Ishikawa (cell line): ENCODE measurements at regions not wholly inside any gene's neighbourhood (a gene's known extent, or its start where the extent isn't known, plus 50 kb on each side); places are given as distances from the start of the nearest gene placed in this dataset.

Source experiments
- CEBPB ChIP-seq: IDR thresholded peaks from 2 replicates; pipeline ENCODE4 v1.6.1; 2012
- EP300 ChIP-seq: IDR thresholded peaks from 2 replicates; pipeline ENCODE4 v1.6.1; 2012; ENCODE audit warnings: borderline replicate concordance
- FOXM1 ChIP-seq: IDR thresholded peaks from 2 replicates; pipeline ENCODE4 v1.6.1; 2012; ENCODE audit warnings: low read depth, borderline replicate concordance
- NFIC ChIP-seq: IDR thresholded peaks from 2 replicates; pipeline ENCODE4 v1.6.1; 2012
- RAD21 ChIP-seq: IDR thresholded peaks from 2 replicates; pipeline ENCODE4 v1.6.1; 2012; ENCODE audit warnings: low read depth
- REST ChIP-seq: IDR thresholded peaks from 2 replicates; pipeline ENCODE4 v1.6.1; 2012; ENCODE audit warnings: low read depth, mild to moderate bottlenecking
- TAF1 ChIP-seq: IDR thresholded peaks from 2 replicates; pipeline ENCODE4 v1.6.1; 2012; ENCODE audit warnings: low read depth, mild to moderate bottlenecking
- TEAD4 ChIP-seq: IDR thresholded peaks from 2 replicates; pipeline ENCODE4 v1.6.1; 2012
- YY1 ChIP-seq: IDR thresholded peaks from 2 replicates; pipeline ENCODE4 v1.6.1; 2012; ENCODE audit warnings: low read depth
- TF ChIP-seq, protein P1 (sequence below): IDR thresholded peaks from 2 replicates; pipeline ENCODE4 v1.6.1; 2012
- TF ChIP-seq, protein P2 (sequence below): IDR thresholded peaks from 2 replicates; pipeline ENCODE4 v1.6.1; 2012

DNA sequence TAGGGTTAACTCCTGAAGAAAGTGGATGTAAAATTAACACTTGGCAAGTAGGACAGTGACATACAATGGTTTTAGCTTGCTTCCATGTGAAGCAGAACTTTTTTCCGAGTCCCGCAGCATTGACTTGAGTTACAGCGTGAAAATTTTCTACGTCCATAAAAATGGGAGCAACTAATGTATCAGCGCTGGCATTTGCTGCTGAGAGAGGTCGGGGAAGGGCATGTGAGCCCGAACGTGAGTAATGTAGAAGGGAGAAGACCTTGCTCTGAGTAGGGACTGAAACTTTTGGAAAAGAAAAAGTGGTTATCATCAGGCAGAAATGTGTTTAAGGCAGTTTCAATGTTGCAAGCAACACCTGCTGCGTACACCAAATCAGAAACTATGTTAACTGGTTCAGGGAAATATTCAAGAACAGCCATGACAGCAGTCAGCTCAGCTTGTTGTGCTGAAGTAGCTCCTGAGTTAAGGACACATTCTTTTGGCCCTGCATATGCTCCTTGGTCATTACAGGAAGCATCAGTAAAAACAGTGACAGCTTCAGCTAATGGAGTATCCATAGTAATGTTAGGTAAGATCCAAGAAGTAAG is 70.9 kb upstream of the ARL4D start:
- no peak for TF ChIP-seq EP300
- TF ChIP-seq RAD21, result no peak
- TF ChIP-seq, protein P1, sequence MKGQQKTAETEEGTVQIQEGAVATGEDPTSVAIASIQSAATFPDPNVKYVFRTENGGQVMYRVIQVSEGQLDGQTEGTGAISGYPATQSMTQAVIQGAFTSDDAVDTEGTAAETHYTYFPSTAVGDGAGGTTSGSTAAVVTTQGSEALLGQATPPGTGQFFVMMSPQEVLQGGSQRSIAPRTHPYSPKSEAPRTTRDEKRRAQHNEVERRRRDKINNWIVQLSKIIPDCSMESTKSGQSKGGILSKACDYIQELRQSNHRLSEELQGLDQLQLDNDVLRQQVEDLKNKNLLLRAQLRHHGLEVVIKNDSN, result no peak
- TF ChIP-seq, protein P2, sequence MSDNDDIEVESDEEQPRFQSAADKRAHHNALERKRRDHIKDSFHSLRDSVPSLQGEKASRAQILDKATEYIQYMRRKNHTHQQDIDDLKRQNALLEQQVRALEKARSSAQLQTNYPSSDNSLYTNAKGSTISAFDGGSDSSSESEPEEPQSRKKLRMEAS, result no peak
- no peak for TF ChIP-seq YY1
- no peak for TF ChIP-seq FOXM1
- no peak for TF ChIP-seq REST
- TF ChIP-seq TEAD4, result no peak
- no peak for TF ChIP-seq CEBPB
- TF ChIP-seq TAF1, result no peak
- TF ChIP-seq NFIC, result no peak
